Activated CD8-positive, alpha-beta memory T cell treated with anti-CD3 and anti-CD28 coated beads for 1 hour (primary cell): ENCODE measurements at regions not wholly inside any gene's neighbourhood (a gene's known extent, or its start where the extent isn't known, plus 50 kb on each side); places are given as distances from the start of the nearest gene placed in this dataset.
"Not testable (repeated sequence)": the region's sequence is repeated elsewhere in the genome, so short reads cannot be mapped to it uniquely, and the experiment has no call there.

Experiments
- DNase-seq, 2 donors: peaks; one replicate each; pipeline ENCODE4 v3.0.0-alpha.2; 2020; ENCODE audit warnings: low read depth in 1 of 2; ENCODE audit errors: extremely low read depth in 1 of 2

- no peak for DNase-seq
Measured at GRCh38 chr4:123535037-123535748, 138.6 kb downstream of the SPRY1 start.

DNA sequence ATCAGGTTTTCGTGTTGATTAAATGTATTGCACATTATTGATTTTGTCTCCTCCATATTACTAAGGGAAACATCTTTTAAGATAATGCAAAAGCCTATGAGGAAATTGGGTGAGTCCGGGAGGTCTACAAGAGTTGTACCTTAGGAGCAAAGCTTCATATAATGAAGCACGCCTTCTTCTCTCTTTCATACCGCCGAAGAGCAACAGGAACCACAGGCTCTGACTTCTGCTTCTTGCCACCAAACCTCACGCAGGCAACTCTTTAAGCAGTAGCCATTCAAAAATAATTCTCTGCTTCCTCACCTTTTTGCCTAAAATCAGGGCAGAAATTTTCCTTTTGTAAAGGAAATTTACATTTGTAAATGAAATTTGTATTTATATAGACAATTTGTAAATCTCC lies 139.6 kb downstream of the SPRY1 start:
- no peak for DNase-seq

DNA sequence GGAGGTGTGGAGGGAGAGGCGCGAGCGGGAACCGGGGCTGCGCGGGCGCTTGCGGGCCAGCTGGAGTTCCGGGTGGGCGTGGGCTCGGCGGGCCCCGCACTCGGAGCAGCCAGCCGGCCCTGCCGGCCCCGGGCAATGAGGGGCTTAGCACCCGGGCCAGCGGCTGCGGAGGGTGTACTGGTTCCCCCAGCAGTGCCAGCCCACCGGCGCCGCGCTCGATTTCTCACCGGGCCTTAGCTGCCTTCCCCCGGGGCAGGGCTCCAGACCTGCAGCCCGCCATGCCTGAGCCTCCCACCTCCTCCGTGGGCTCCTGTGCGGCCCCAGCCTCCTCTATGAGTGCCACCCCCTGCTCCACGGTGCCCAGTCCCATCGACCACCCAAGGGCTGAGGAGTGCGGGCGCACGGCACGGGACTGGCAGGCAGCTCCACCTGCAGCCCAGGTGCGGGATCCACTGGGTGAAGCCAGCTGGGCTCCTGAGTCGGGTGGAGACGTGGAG lies 141.4 kb downstream of the SPRY1 start:
- DNase-seq = not testable (repeated sequence)

GRCh38 chr4:123545667-123546572 lies 149.3 kb downstream of the SPRY1 start:
- DNase-seq = no peak

GRCh38 chr4:123546573-123547060 lies 150.0 kb downstream of the SPRY1 start:
- DNase-seq = no peak

- DNase-seq = no peak
Measured at GRCh38 chr4:123547216-123548165, 150.9 kb downstream of the SPRY1 start.

- DNase-seq = no peak
Measured at GRCh38 chr4:123553279-123553678, 156.7 kb downstream of the SPRY1 start.

DNA sequence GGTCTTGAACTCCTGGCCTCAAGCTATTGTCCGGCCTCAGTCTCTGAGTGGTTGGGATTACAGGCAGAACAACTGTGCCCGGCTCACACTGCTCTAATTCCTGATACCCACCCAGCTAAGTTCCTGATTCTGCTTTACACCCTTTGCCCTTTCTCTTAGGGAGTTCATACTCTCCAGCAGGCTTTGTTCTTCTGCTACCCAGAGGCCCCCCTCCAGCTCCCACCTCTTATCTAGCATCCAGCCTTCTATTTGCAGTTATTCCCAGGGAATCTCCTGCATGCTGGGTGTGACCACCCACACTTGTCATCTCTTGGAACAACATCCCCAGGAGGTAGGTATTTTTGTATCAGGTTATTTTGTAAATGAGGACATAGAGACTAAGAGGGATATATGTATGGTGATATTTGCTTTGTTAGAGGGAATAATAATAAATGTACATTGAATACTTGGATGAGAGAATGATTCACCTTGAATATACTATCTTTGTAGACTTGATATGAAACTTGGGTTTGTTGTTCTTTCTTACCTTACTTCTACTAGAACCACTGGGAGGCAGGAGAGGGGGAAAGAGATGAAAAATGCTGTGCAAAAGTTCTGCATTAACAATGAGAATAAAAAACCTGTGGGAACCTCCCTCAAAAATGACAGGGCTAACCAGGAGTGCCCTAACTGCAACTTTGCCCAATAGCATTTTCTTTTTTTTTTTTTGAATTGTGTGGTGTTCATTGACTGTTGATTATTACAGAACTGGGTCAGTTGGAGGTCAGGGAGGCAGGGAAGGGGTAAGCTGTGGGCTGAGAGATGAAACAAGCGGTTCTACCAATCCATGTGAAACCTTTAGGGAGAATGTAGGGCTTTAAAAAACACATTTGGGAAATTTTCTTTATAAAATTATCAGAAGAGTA lies 157.4 kb downstream of the SPRY1 start:
- DNase-seq = no peak

DNA sequence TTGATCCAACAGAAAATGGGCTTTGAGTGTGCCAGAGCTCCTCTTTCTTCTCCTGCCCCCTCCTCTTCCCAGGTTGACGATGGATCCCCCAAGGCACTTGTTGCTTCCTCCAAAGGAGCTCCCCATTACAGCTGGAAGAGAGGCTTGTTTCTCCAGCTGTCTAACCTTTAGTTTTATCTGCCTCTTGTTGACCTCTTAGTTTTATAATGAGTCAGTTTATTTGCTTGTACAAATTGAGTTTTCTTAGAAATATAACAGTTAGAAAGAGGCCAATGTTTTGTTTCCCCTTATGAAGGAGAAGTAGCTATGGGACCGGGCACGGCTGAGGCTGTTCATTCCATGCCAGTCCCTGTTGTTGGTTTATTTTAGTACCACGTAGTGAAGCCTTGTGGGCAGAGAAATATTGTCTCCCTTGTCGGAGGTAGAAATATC lies 158.2 kb downstream of the SPRY1 start:
- DNase-seq = no peak

DNA sequence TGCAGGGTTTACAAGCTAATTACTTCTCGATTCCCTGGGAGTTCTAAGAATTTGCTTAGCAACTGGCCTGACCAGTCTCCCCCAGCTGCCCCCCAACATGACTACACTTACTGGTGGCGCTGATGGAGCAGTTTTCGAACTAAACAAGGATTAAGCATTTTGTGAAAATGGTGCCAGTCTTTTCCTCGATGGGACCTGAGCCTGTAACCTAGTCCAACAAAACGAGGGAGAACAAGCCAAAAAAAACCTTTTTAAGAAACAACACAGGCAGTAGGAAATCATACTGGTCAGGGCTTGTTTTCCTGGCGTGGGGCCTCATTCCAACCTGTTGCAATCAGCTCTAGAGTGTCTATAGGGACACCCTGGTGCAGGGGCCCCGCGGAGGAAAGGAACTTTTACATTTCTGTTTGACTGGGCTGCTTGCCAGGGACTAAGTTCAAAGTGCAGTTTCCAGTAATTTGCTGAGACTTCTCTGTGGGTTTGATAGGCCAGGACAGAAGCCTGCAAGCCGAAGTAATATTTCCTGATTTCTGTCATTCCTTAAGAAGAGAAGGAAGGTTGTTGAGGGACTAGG lies 158.7 kb downstream of the SPRY1 start:
- no peak for DNase-seq

DNA sequence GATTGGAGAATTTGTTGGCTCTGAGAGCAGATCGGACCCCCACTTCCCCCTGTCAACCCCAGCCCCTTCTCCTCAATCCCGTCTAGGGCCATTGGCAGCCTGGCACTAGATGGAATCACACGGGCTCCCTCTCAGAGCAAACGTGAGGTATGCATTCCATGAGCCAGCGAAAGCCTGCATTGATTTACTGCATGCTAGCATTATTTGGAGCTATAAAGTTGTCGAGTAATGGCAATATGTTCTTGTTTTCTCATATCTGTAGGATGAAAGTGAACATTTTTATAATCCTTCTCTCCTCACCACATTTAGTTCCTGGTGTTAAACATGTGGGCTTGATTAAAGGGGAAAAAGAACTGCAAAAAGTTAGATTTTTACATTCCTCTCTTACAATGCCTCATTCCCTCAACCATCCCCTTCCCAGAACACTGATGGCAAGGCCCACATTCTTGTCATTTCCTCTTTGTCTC lies 159.2 kb downstream of the SPRY1 start:
- no peak for DNase-seq

DNA sequence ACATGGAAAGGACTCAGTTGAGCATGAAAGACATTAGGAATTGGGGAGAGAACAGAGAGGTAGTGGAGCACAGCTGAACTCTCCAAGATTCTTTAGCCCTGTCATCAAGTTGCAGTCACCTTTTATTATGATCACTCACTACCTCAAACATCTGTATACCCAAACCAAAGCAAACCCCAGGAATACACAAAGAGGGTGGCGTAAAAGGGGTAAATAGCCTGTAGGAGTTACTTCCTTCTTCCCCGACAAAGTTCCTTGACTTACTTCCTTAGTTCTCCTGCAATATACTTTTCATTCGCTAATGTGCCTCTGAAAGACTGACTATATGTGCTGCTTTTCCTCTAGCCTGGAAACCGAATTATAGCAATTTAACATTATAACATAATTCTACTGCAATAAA lies 159.9 kb downstream of the SPRY1 start:
- no peak for DNase-seq

- DNase-seq = no peak
Measured at GRCh38 chr4:123557857-123558536, 161.4 kb downstream of the SPRY1 start.

DNA sequence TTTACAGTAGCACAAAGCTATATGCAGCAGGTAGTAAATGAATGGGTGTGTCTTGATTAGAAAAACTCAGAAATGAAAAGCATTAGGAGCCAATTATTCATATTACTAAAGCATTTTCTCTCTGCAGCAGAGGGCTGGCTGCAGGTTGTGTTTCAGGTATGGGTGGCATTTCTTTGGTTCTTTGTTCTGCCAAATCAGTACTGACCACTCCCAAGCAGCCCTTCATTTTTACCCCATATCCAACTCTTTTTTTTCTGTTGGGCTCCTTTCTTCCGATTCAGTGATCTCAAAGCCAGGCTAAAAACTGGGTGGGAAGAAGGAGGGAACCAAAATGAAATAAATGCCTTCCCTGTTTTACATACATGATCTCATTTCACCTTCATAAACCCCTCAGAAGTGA lies 162.3 kb downstream of the SPRY1 start:
- DNase-seq = no peak

GRCh38 chr4:123559955-123560871 lies 163.6 kb downstream of the SPRY1 start:
- DNase-seq = no peak

GRCh38 chr4:123561525-123561924 lies 164.9 kb downstream of the SPRY1 start:
- DNase-seq = no peak

GRCh38 chr4:123562994-123563750 lies 166.6 kb downstream of the SPRY1 start:
- no peak for DNase-seq
